GM18951 (cell line): ENCODE measurements at regions not wholly inside any gene's neighbourhood (a gene's known extent, or its start where the extent isn't known, plus 50 kb on each side); places are given as distances from the start of the nearest gene placed in this dataset.
"Not testable (repeated sequence)": the region's sequence is repeated elsewhere in the genome, so short reads cannot be mapped to it uniquely, and the experiment has no call there.

Experiments used
- POLR2A ChIP-seq: IDR thresholded peaks from 4 replicates; pipeline ENCODE4 v1.6.1; 2011; ENCODE audit warnings: mild to moderate bottlenecking; ENCODE audit not compliant: insufficient read length, insufficient read depth; ENCODE audit errors: extremely low read depth
- in situ Hi-C: fragments of 300-500 bp; cut with MboI; formaldehyde crosslinking; loops from one replicate; pipeline ENCODE4 v1.12.0; 2022; ENCODE audit warnings: low sequenced_read_pairs, mixed read lengths, inconsistent platforms; ENCODE audit not compliant: unreplicated experiment

- in situ Hi-C loops: no loop called here
Observed at GRCh38 chr21:23886828-23887724, 1720.2 kb downstream of the MRPL39 start.

DNA sequence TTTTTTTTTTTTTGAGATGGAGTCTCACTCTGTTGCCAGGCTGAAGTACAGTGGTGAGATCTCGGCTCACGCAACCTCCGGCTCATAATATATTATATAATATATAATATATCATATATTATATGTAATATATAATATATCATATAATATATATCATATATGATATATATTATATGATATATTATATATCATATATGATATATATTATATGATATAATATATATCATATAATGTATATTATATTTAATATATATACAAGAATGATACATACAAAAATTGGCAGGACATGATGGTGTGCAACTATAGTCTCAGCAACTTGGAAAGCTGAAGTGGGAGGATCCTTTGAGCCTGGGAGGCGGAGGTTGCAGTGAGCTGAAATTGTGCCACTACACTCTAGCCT lies 1725.5 kb downstream of the MRPL39 start:
- TF ChIP-seq POLR2A: no peak
- in situ Hi-C loops: no loop called here

More at GRCh38 chr21:23886828-23887724, 1720.2 kb downstream of the MRPL39 start:
- no peak for TF ChIP-seq POLR2A

DNA sequence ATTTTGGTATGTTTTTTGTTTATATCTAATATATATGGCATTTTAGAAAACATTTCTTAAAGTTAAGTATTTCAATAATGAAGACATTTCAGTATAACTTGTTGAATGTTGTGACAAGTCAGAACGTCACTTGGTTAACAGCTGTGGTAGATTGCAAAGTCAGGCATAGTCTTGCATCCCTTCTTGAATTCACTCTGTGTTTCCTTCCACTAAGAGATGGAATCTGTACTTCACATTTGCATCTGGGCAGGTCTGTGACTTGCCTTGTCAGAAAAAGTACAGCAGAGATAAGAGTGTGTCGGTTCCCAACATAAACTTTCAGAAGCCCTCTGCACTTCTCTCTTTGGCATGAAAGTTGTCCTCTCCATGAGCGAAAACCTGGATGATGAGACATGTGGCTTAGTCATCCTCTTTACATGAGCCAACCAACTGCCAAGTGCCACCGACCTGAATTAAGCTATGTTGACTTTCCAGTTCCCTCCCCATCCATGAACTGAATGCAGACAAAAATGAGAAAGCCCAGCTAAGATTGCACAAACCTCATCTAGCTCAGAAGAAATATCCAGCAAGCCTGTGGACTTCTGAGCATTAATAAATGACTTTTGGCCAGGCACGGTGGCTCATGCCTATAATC lies 1730.2 kb downstream of the MRPL39 start:
- in situ Hi-C loops: no loop called here

GRCh38 chr21:23874271-23874670 lies 1733.0 kb downstream of the MRPL39 start:
- in situ Hi-C loops: no loop called here
- no peak for TF ChIP-seq POLR2A

More for the DNA sequence above, 1730.2 kb downstream of the MRPL39 start:
- no peak for TF ChIP-seq POLR2A

GRCh38 chr21:23861911-23862504 lies 1745.3 kb downstream of the MRPL39 start:
- no peak for TF ChIP-seq POLR2A

DNA sequence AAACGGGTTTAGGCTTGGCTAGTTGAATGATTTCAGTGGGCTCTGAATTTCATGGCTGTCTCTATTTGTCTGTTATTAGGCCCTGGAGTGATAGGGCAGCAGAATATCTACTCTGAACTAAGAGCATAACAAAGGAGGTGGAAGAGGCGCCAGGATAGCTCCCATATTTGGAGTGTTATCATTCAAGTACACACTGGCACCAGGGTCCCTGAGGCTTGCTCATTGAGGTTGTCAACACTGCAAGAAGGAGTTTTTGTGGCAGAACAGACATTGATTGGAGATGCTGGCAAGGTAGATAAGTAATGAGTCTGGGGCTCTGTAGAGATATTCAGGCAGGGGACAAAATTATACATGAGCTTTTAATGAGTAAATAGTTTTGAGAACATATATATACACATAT lies 1748.4 kb downstream of the MRPL39 start:
- TF ChIP-seq POLR2A: no peak
- in situ Hi-C loops: no loop called here

More at GRCh38 chr21:23861911-23862504, 1745.3 kb downstream of the MRPL39 start:
- in situ Hi-C loops: no loop called here

DNA sequence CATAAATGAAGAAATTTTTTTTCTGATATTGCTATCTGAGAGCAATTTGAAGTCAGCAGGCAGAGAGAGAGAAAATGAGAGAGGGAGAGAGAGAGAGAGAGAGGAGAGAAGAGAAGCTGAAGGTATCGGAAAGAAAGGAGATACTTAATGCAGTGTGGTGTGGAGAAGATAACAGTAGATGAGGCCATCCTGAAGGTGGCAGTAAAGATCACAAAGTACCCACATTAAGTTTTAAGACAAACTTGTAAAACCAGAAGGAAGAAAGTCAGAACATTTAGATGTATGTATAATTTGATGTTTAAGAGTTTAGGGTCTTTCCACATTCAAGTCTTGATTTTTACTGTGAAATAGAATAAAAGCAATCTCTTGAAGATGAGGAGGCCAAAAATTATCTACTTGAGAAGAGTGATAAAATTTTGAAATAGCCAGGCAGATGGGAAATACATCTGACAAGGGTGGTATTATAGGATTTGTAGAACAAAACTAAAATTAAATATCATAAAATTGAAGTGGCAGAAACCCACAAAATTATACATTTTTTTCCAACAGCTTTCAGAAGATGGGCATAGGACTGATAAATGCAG lies 1753.4 kb downstream of the MRPL39 start:
- in situ Hi-C loops: no loop called here
- no peak for TF ChIP-seq POLR2A

DNA sequence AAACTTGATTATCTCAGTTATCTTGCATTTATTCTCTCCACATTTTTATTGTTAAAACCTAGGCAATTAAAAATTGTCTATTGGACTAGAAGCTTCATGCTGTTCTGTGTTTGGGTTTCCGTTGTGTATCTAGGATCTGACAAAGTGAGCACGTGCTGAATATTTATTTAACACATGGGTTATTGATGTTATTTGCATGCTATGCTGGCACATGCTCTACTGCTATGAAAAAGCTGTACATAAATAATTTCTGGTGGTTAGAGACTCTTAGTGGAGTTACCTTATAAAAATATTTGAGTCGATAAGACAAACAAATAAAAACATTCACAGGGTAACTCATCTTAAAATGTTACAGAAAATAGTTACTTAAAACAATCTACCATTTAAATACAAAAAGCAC lies 1769.7 kb downstream of the MRPL39 start:
- in situ Hi-C loops: no loop called here

DNA sequence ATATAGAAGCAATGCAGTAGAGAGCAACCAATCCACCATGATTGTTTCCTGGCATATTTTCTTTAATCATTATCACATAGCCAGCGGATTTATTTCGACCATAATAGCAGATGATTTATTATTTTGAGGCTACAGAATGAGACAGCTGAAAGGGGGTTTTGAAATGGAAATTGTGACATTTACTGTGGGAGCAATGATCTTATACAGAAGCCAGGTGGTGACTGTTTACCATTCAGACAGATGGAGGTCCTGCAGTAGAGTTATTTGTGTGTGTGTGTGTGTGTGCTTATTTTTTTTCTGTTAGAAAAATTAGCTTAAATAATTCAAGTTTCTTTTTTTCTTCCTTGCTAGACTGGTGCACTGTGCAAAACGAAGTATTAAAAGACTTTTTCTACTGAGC lies 1784.5 kb downstream of the MRPL39 start:
- no peak for TF ChIP-seq POLR2A
- in situ Hi-C loops: no loop called here

More for the DNA sequence above, 1769.7 kb downstream of the MRPL39 start:
- TF ChIP-seq POLR2A: no peak

- TF ChIP-seq POLR2A: no peak
- in situ Hi-C loops: no loop called here
Observed at GRCh38 chr21:23817337-23817736, 1789.9 kb downstream of the MRPL39 start.

DNA sequence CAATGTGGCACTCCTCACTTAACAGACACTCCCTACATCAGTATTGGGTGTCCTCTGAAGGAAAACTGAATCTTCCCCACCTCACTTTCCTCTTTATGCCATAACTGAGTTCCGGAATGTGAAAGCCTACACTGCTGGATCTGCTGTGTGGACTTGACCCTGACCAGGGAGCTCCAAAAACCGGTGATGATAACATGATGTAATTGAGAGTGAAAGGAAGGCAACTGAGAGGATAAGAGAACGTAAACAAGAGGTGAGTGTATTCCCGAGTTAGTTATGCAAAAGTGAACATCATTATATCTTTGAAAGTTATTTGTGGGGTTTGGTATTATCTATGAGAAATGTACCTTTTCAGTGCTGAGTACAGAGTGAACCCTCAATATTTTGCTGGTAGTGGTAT lies 1794.8 kb downstream of the MRPL39 start:
- in situ Hi-C loops: no loop called here

DNA sequence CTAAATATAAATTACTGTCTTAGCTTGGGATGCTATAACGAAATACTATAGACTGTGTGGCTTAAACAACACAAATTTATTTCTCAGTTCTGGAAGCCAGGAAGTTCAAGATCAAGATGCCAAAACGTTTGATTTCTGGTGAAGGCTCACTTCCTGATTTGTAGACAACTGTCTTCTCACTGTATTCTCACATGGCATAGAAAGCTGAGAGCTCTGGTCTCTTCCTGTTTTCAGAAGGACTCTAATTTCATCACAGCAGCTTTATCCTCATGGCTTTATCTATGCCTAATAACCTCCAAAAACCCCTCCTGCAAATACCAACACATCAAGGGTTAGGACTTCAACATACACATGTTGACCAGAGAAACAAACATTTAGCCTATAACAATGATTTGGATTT lies 1795.5 kb downstream of the MRPL39 start:
- in situ Hi-C loops: no loop called here
- no peak for TF ChIP-seq POLR2A

More for the DNA sequence above, 1794.8 kb downstream of the MRPL39 start:
- no peak for TF ChIP-seq POLR2A

- in situ Hi-C loops: no loop called here
- no peak for TF ChIP-seq POLR2A
Observed at GRCh38 chr21:23809573-23809972, 1797.7 kb downstream of the MRPL39 start.

DNA sequence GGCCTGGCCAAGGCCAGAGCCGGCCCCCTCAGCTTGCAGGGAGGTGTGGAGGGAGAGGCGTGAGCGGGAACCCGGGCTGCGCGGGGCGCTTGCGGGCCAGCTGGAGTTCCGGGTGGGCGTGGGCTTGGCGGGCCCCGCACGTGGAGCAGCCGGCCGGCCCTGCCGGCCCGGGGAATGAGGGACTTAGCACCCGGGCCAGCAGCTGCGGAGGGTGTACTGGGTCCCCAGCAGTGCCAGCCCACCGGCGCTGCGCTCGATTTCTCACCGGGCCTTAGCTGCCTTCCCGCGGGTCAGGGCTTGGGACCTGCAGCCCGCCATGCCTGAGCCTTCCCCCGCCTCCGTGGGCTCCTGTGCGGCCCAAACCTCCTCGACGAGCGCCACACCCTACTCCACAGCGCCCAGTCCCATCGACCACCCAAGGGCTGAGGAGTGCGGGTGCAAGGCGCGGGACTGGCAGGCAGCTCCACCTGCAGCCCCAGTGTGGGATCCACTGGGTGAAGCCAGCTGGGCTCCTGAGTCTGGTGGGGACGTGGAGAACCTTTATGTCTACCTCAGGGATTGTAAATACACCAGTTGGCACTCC lies 1800.2 kb downstream of the MRPL39 start:
- in situ Hi-C loops: not testable (repeated sequence)
